ENCODE measurements at regions not wholly inside any gene's neighbourhood (a gene's known extent, or its start where the extent isn't known, plus 50 kb on each side); places are given as distances from the start of the nearest gene placed in this dataset.

DNA sequence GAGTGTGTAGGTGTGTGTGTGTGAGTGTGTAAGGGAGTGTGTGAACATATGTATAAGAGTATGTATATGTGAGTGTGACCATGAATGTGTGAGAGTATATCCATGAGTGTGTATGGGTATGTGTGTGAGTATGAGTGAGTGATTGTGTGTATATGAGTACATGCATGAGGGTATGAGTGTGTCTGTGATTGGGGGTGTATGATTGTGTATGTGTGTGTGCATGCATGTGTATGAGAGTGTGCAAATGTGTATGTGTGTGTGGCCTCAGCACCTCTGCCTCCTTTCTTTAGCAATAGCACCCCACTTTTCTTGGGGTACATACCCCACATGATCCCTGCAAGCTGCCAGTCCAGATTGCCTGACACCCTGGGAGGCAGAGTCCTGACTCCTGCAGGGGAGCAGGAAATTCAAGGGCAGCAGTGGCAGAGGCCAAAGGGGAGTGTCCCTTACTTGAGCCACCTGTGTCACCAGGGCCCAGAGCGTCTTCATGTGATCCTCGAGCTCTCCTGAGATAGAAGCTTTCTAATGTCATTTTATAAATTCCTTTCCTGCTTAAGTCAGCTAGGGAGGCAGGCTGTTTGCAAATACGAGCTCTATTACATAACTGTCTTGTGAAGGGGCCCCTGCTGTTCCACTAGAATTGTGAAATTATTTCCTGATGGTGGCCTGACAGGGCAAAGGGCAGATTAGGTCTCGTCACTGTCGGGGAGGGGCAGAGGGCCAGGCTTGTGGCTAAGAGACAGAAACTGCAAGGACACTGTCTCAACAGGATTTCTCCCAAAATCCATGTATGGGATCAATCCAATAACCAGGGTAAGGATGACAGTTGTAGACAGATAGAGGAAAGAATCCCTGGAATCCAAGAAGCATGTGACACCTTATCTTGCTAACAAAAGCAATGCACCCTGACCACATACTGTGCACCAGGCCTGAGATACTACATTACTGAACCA lies 389.1 kb downstream of the GADD45G start:
- TF ChIP-seq CTCF (optimal IDR thresholded peaks at IDR 0.05 in 1 of 3, IDR thresholded peaks at IDR 0.05 in 1 of 3, conservative IDR thresholded peaks at IDR 0.05 in 1 of 3; ENCODE audit: extremely low read depth in 1 of 3, insufficient read depth in 2 of 3, low read length in 3 of 3): no peak
- no peak for TF ChIP-seq EZH2 (IDR thresholded peaks at IDR 0.05; ENCODE audit: low read length)

Data from keratinocyte (primary cell).